Ovary (tissue), 3 donors: ENCODE measurements at regions not wholly inside any gene's neighbourhood (a gene's known extent, or its start where the extent isn't known, plus 50 kb on each side); places are given as distances from the start of the nearest gene placed in this dataset.

Experiments
- EP300 ChIP-seq: sonication (generic); formaldehyde crosslinking; IDR thresholded peaks from one replicate; pipeline ENCODE4 v1.6.1; 2017; ENCODE audit warnings: antibody characterized with exemption
- POLR2A ChIP-seq: fragments of 450-650 bp; IDR thresholded peaks from one replicate; pipeline ENCODE4 v1.6.1; 2017; ENCODE audit warnings: antibody characterized with exemption, mild to moderate bottlenecking, moderate library complexity
- TF ChIP-seq, protein P1 (sequence below), 3 donors: fragments of 450-650 bp in 2 of 3; fragments of 200-600 bp in 1 of 3; IDR thresholded peaks; one replicate each; pipeline versions ENCODE4 v1.5.1 to v1.8.0; 2016 to 2022; ENCODE audit warnings: antibody characterized with exemption in 3 of 3, mild to moderate bottlenecking in 1 of 3
- donor health status: DM: no; HTN: no; CAD: no.

DNA sequence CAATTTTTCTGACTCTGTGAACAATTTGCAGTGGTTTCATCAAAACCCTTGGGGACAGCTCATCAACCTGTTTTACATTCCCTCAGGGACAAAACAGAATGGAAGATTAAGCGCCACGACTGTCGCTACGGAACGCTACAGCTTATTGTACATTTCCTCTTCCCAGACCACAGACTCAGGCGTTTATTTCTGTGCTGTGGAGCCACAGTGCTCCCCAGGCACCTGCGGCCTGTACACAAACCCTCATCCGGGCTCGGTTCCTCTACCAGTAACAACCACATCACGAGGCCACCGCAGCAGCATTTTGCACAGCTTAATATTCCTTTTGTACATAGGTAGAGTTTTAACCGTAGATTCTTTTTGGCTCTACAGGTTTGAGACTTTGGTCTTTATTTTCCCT, 397.4 kb upstream of the OR4E1 start:
- TF ChIP-seq, protein P1, sequence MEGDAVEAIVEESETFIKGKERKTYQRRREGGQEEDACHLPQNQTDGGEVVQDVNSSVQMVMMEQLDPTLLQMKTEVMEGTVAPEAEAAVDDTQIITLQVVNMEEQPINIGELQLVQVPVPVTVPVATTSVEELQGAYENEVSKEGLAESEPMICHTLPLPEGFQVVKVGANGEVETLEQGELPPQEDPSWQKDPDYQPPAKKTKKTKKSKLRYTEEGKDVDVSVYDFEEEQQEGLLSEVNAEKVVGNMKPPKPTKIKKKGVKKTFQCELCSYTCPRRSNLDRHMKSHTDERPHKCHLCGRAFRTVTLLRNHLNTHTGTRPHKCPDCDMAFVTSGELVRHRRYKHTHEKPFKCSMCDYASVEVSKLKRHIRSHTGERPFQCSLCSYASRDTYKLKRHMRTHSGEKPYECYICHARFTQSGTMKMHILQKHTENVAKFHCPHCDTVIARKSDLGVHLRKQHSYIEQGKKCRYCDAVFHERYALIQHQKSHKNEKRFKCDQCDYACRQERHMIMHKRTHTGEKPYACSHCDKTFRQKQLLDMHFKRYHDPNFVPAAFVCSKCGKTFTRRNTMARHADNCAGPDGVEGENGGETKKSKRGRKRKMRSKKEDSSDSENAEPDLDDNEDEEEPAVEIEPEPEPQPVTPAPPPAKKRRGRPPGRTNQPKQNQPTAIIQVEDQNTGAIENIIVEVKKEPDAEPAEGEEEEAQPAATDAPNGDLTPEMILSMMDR (IDR thresholded peaks at IDR 0.05), result no peak
- TF ChIP-seq POLR2A (no peak), EP300 (no peak)
